H1 (cell line): ENCODE measurements at regions not wholly inside any gene's neighbourhood (a gene's known extent, or its start where the extent isn't known, plus 50 kb on each side); places are given as distances from the start of the nearest gene placed in this dataset.

Experiments
- CTCF ChIA-PET: fragments of 300-600 bp; sonication (Branson Sonifier 250); formaldehyde crosslinking; loops from one replicate; lab custom pipeline; 2021; ENCODE audit not compliant: partially characterized antibody; lab: Charles Lee
- POLR2A ChIA-PET: fragments of 300-600 bp; sonication (Branson Sonifier 250); formaldehyde crosslinking; loops from one replicate; lab custom pipeline; 2021; ENCODE audit warnings: inconsistent platforms; ENCODE audit not compliant: partially characterized antibody; lab: Charles Lee
- DNase-seq, 2 experiments: peaks; one replicate each; pipeline versions ENCODE4 v3.0.0 to v3.0.0-alpha.2; 2010 to 2022; ENCODE audit warnings: low spot score in 2 of 2, low read depth in 1 of 2, mixed read lengths in 1 of 2
- FAIRE-seq: peaks from 2 replicates; lab custom pipeline; 2011; peaks lifted over from hg19 to GRCh38; lab: Jason Lieb, UNC
- H2AFZ ChIP-seq: 2 replicates; pipeline ENCODE4 v1.8.1; 2012; ENCODE audit warnings: low read length, inconsistent platforms
- H2AK5ac ChIP-seq: 2 replicates; pipeline ENCODE4 v1.6.1; 2013; ENCODE audit warnings: low read depth, low read length
- H2BK120ac ChIP-seq: replicated peaks from 2 replicates; pipeline ENCODE3; 2013; ENCODE audit warnings: low read depth, low read length, inconsistent platforms
- H2BK12ac ChIP-seq: 2 replicates; pipeline ENCODE4 v1.6.1; 2013; ENCODE audit warnings: low read depth, low read length
- H2BK15ac ChIP-seq: 2 replicates; pipeline ENCODE4 v1.6.1; 2013; ENCODE audit warnings: low read length
- H2BK20ac ChIP-seq: 2 replicates; pipeline ENCODE4 v1.6.1; 2013; ENCODE audit warnings: low read length
- H2BK5ac ChIP-seq: 2 replicates; pipeline ENCODE4 v1.6.1; 2013; ENCODE audit warnings: low read depth, low read length
- H3K14ac ChIP-seq: 2 replicates; pipeline ENCODE4 v1.6.1; 2013; ENCODE audit warnings: inconsistent platforms; ENCODE audit not compliant: insufficient read length
- H3K18ac ChIP-seq: 2 replicates; pipeline ENCODE4 v1.6.1; 2013; ENCODE audit warnings: low read length; ENCODE audit errors: extremely low read depth
- H3K23ac ChIP-seq: 2 replicates; pipeline ENCODE4 v1.6.1; 2013; ENCODE audit warnings: inconsistent platforms; ENCODE audit not compliant: insufficient read length
- H3K23me2 ChIP-seq: 2 replicates; pipeline ENCODE4 v1.6.1; 2013; ENCODE audit warnings: low read depth, low read length
- H3K27ac ChIP-seq: 2 replicates; pipeline ENCODE4 v1.6.1; 2011; ENCODE audit warnings: low read depth, low read length, inconsistent platforms
- H3K27me3 ChIP-seq, 4 experiments: replicated peaks in 1 of 4; 1 replicate in 1 of 4; 2 replicates in 3 of 4; pipeline versions ENCODE4 v1.6.1 to v1.8.1; 2011 to 2013; ENCODE audit warnings: low read length in 3 of 4, mild to moderate bottlenecking in 3 of 4, inconsistent platforms in 2 of 4, mixed read lengths in 2 of 4, moderate library complexity in 1 of 4; ENCODE audit not compliant: control insufficient read depth in 3 of 4, insufficient read depth in 3 of 4; ENCODE audit errors: extremely low read depth in 1 of 4
- H3K36me3 ChIP-seq, 4 experiments: 2 replicates each; pipeline versions ENCODE4 v1.6.1 to v1.8.1; 2011 to 2013; ENCODE audit warnings: mild to moderate bottlenecking in 4 of 4, low read length in 3 of 4, moderate library complexity in 2 of 4, control low read depth in 1 of 4, inconsistent platforms in 1 of 4; ENCODE audit not compliant: insufficient read depth in 4 of 4, control insufficient read depth in 2 of 4
- H3K4ac ChIP-seq: replicated peaks from 2 replicates; pipeline ENCODE3; 2013; ENCODE audit warnings: low read length, low read depth, mixed read lengths, inconsistent platforms; ENCODE audit not compliant: insufficient read length
- H3K4me1 ChIP-seq, 4 experiments: replicated peaks in 1 of 4; 1 replicate in 1 of 4; 2 replicates in 3 of 4; pipeline versions ENCODE4 v1.6.1 to v1.8.1; 2011 to 2013; ENCODE audit warnings: low read length in 3 of 4, inconsistent platforms in 2 of 4, mixed read lengths in 1 of 4; ENCODE audit not compliant: insufficient read depth in 4 of 4, control insufficient read depth in 3 of 4
- H3K4me2 ChIP-seq, 2 experiments: 2 replicates each; pipeline versions ENCODE4 v1.6.1 to v1.8.1; 2011 to 2013; ENCODE audit warnings: low read depth in 2 of 2, low read length in 2 of 2, control low read depth in 1 of 2, inconsistent platforms in 1 of 2, mild to moderate bottlenecking in 1 of 2; ENCODE audit not compliant: insufficient read depth in 1 of 2
- H3K4me3 ChIP-seq, 4 experiments: fragments of 200-600, 300-600 bp in 1 of 4; sonication (generic), shearing (Covaris generic), sonication (Bioruptor Twin) in 1 of 4; 2 replicates each; pipeline versions ENCODE4 v1.5.1 to v1.8.1; 2011 to 2016; ENCODE audit warnings: low read length in 4 of 4, low read depth in 3 of 4, control low read depth in 2 of 4, inconsistent platforms in 2 of 4, mild to moderate bottlenecking in 2 of 4, mixed read lengths in 1 of 4, moderate library complexity in 1 of 4; ENCODE audit not compliant: insufficient read depth in 2 of 4; ENCODE audit errors: extremely low read depth in 1 of 4
- H3K56ac ChIP-seq: replicated peaks from 2 replicates; pipeline ENCODE3; 2013; ENCODE audit warnings: low read depth, mild to moderate bottlenecking, mixed read lengths, low read length, inconsistent platforms; ENCODE audit not compliant: insufficient read length
- H3K79me1 ChIP-seq: 2 replicates; pipeline ENCODE4 v1.6.1; 2013; ENCODE audit warnings: low read depth, low read length, control low read depth
- H3K79me2 ChIP-seq, 2 experiments: 2 replicates each; pipeline versions ENCODE4 v1.6.1 to v1.8.1; 2012 to 2013; ENCODE audit warnings: low read length in 2 of 2, mild to moderate bottlenecking in 2 of 2, inconsistent platforms in 1 of 2; ENCODE audit not compliant: insufficient read depth in 2 of 2, control insufficient read depth in 1 of 2
- H3K9ac ChIP-seq, 4 experiments: replicated peaks in 1 of 4; 1 replicate in 1 of 4; 2 replicates in 3 of 4; pipeline versions ENCODE4 v1.6.1 to v1.8.1; 2011 to 2013; ENCODE audit warnings: low read depth in 3 of 4, low read length in 3 of 4, control low read depth in 2 of 4, mild to moderate bottlenecking in 2 of 4, moderate library complexity in 2 of 4, inconsistent platforms in 1 of 4; ENCODE audit errors: extremely low read depth in 1 of 4
- H3K9me3 ChIP-seq, 2 experiments: 2 replicates each; pipeline versions ENCODE4 v1.6.1 to v1.8.1; 2012 to 2013; ENCODE audit warnings: mild to moderate bottlenecking in 2 of 2, moderate library complexity in 2 of 2, control low read depth in 1 of 2, inconsistent platforms in 1 of 2, low read depth in 1 of 2, low read length in 1 of 2, mixed read lengths in 1 of 2; ENCODE audit not compliant: insufficient read depth in 2 of 2
- H4K20me1 ChIP-seq, 2 experiments: replicated peaks in 1 of 2; 2 replicates each; pipeline versions ENCODE3 to v1.8.1; 2011 to 2013; ENCODE audit warnings: inconsistent platforms in 2 of 2, low read length in 2 of 2, mild to moderate bottlenecking in 1 of 2; ENCODE audit not compliant: insufficient read depth in 2 of 2, control insufficient read depth in 1 of 2
- H4K5ac ChIP-seq: 2 replicates; pipeline ENCODE4 v1.6.1; 2013; ENCODE audit warnings: low read length, low read depth, mixed read lengths, inconsistent platforms; ENCODE audit not compliant: insufficient read length
- H4K8ac ChIP-seq: 2 replicates; pipeline ENCODE4 v1.8.0; 2013; ENCODE audit warnings: mild to moderate bottlenecking, moderate library complexity, low read length, inconsistent platforms; ENCODE audit not compliant: insufficient read depth; ENCODE audit errors: extremely low read depth
- H4K91ac ChIP-seq: replicated peaks from 2 replicates; pipeline ENCODE3; 2013; ENCODE audit warnings: low read length, mixed read lengths, inconsistent platforms; ENCODE audit not compliant: insufficient read length
- CHD2 ChIP-seq: IDR thresholded peaks from 2 replicates; pipeline ENCODE4 v1.6.1; 2012; ENCODE audit warnings: low read length, improper control_type of control experiment
- CREB1 ChIP-seq: IDR thresholded peaks from 2 replicates; pipeline ENCODE4 v1.6.1; 2012; ENCODE audit warnings: inconsistent platforms
- HDAC6 ChIP-seq: IDR thresholded peaks from one replicate; pipeline ENCODE4 v1.7.1; 2012; ENCODE audit warnings: low read depth, mild to moderate bottlenecking, inconsistent platforms, low read length, moderate library complexity
- JUN ChIP-seq: IDR thresholded peaks from 2 replicates; pipeline ENCODE4 v1.6.1; 2011; ENCODE audit warnings: low read depth, mild to moderate bottlenecking, improper control_type of control experiment, low read length
- JUND ChIP-seq: IDR thresholded peaks from 2 replicates; pipeline ENCODE4 v1.6.1; 2011; ENCODE audit warnings: mild to moderate bottlenecking, improper control_type of control experiment, low read length
- KDM4A ChIP-seq: IDR thresholded peaks from one replicate; pipeline ENCODE4 v1.7.1; 2012; ENCODE audit warnings: low read depth, mild to moderate bottlenecking, moderate library complexity, low read length, inconsistent platforms; ENCODE audit not compliant: severe bottlenecking
- KDM5A ChIP-seq: fragments of 200-600 bp; IDR thresholded peaks from 2 replicates; pipeline ENCODE4 v1.7.1; 2012; ENCODE audit warnings: mild to moderate bottlenecking, low read length, inconsistent platforms, mixed read lengths
- SAP30 ChIP-seq: fragments of 300-600 bp; sonication (generic); IDR thresholded peaks from 2 replicates; pipeline ENCODE4 v1.7.1; 2012; ENCODE audit warnings: low read length, moderate library complexity, mild to moderate bottlenecking, inconsistent platforms; ENCODE audit not compliant: insufficient read depth, insufficient replicate concordance
- TAF7 ChIP-seq: optimal IDR thresholded peaks from 2 replicates; pipeline ENCODE3; 2011; ENCODE audit warnings: low read depth, mild to moderate bottlenecking, inconsistent platforms, low read length, moderate library complexity, borderline replicate concordance
- WGBS, 2 experiments: shearing (Covaris generic) in 1 of 2; methylation state at CpG; one replicate each; pipeline versions ENCODE4 v1.1.6 to v1.1.7; 2013 to 2015; ENCODE audit warnings: low lambda C conversion rate in 2 of 2, mixed read lengths in 2 of 2, inconsistent platforms in 1 of 2, low coverage in 1 of 2, missing lambda C conversion rate in 1 of 2; ENCODE audit not compliant: insufficient replicate concordance in 2 of 2, insufficient coverage in 1 of 2, insufficient read length in 1 of 2; ENCODE audit errors: extremely low coverage in 1 of 2, missing lambda C conversion rate in 1 of 2; 5-methylcytosine and 5-hydroxymethylcytosine counted together
- TF ChIP-seq, protein P1 (sequence below): IDR thresholded peaks from 2 replicates; pipeline ENCODE4 v1.6.1; 2012; ENCODE audit warnings: low read length, inconsistent platforms

DNA sequence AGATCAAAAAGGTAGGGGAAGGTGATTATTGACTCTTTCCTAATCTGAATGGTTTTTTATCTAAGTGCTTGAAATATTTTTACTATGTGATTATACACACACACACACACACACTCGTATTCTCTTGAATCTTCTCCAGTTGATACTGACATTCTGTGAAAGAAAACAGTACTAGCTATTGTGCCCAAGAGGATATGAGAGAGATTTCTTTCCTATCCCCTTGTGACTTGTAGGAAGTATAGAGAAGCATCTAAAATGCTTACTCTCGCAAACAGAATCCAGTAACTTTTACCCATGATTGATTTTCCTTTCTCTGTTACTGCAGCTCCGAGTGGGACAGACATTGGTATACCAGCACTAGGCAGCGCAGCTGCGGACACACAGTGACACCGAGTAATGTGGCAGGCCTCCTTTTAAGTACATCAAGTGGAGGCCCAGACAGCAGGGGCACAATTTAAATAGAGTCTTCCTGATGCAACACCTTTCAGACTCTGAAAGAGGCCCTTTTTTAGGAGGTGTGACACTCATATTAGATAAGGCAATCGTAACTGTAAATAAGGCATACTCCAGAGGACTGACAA is 421.0 kb upstream of the CNTN4 start:
- no peak overlapping the region for H4K8ac ChIP-seq
- FAIRE-seq: no peak

More for the DNA sequence above, 421.0 kb upstream of the CNTN4 start:
- Histone ChIP-seq H3K27ac (no peak overlapping the region), H4K91ac (no peak overlapping the region), H2AFZ (0 out of 2 replicates have a peak overlapping the region, but pooled peaks have one; percentile 2), H3K18ac (no peak overlapping the region), H4K20me1 (no peaks in the 10 kb centered on the region), H2BK15ac (no peak overlapping the region), H3K36me3 (no peaks in the 10 kb centered on the region; a peak in 1 of 8 replicates), H3K4ac (no peak overlapping the region), H3K4me2 (no peak overlapping the region), H3K4me1 (no peaks in the 10 kb centered on the region), H3K23ac (no peak overlapping the region), H3K14ac (no peak overlapping the region), H2AK5ac (no peak overlapping the region), H3K79me1 (no peaks in the 10 kb centered on the region), H2BK5ac (no peak overlapping the region), H2BK12ac (peak overlapping the region; percentile 18; the same call in 1 of the 2 replicates), H2BK20ac (no peak overlapping the region), H3K9me3 (peaks cover 7 to 10% of the 10 kb centered on the region in 2 experiments; a peak in 2 of 4 replicates), H3K79me2 (no peaks in the 10 kb centered on the region), H2BK120ac (no peak overlapping the region), H3K27me3 (no peaks in the 10 kb centered on the region), H4K5ac (no peak overlapping the region), H3K4me3 (no peak overlapping the region), H3K23me2 (no peaks in the 10 kb centered on the region), H3K56ac (no peak overlapping the region), H3K9ac (no peak overlapping the region)
- CTCF ChIA-PET: no interaction called here
- WGBS, 2 experiments: 87% methylated on average over 7 of the region's 7 CpGs; no CpG with 5 or more reads in 1 of the 2 experiments
- POLR2A ChIA-PET: no interaction called here
- TF ChIP-seq SAP30 (no peak), TAF7 (no peak), KDM5A (no peak), CREB1 (no peak), KDM4A (no peak), HDAC6 (no peak), JUN (no peak), CHD2 (no peak), JUND (no peak)
- TF ChIP-seq, protein P1, sequence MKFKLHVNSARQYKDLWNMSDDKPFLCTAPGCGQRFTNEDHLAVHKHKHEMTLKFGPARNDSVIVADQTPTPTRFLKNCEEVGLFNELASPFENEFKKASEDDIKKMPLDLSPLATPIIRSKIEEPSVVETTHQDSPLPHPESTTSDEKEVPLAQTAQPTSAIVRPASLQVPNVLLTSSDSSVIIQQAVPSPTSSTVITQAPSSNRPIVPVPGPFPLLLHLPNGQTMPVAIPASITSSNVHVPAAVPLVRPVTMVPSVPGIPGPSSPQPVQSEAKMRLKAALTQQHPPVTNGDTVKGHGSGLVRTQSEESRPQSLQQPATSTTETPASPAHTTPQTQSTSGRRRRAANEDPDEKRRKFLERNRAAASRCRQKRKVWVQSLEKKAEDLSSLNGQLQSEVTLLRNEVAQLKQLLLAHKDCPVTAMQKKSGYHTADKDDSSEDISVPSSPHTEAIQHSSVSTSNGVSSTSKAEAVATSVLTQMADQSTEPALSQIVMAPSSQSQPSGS: no peak
- no peak for DNase-seq
